ENCODE measurements at regions not wholly inside any gene's neighbourhood (a gene's known extent, or its start where the extent isn't known, plus 50 kb on each side); places are given as distances from the start of the nearest gene placed in this dataset.

DNA sequence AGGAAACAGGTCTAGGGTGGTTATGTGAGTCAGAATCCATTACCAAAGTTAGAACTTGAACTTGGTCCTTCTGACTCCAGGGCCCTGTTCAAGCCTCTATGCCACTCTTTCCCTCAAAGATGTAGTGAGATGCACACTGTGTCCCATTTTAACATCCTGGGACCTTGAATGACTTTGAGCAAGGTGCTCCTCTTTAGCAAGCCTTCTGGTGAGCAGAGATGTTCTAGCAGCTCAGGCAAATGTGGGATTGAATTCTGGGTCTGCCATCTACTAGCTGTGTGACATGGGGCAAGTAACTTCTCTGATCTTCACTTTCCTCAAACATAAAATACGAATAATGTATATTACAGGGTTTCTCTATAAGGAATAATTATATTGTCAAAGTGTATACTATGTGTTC lies 294.0 kb upstream of the CXCR4 start:
- Histone ChIP-seq H2BK12ac (ENCODE audit: low read length in 2 of 2) (no peak overlapping the region), H3K18ac (ENCODE audit: low read depth in 1 of 2, low read length in 2 of 2) (no peak overlapping the region), H3K14ac (ENCODE audit: low read length in 2 of 2) (no peak overlapping the region), H2BK15ac (ENCODE audit: low read depth, poor library complexity, severe bottlenecking) (no peak overlapping the region), H2AFZ (ENCODE audit: low read depth, low read length) (no peak overlapping the region), H2AK5ac (ENCODE audit: low read length, severe bottlenecking) (no peak overlapping the region), H3K4me3 (ENCODE audit: insufficient read depth in 1 of 2, low read depth in 1 of 2, low read length in 2 of 2) (no peak overlapping the region), H2BK5ac (ENCODE audit: low read depth, low read length, poor library complexity, severe bottlenecking) (no peak overlapping the region), H3K23ac (ENCODE audit: low read length in 2 of 2) (no peak overlapping the region), H3K27me3 (ENCODE audit: control insufficient read depth in 1 of 2, insufficient read depth in 1 of 2, low read length in 2 of 2) (peaks cover 7% of the 10 kb centered on the region in 2 experiments), H4K91ac (ENCODE audit: low read length) (no peak overlapping the region), H2BK120ac (ENCODE audit: low read depth, low read length) (no peak overlapping the region), H3K9ac (ENCODE audit: low read length) (no peak overlapping the region), H3K9me3 (ENCODE audit: control insufficient read depth, low read length) (no peaks in the 10 kb centered on the region), H3K79me1 (replicated peaks; ENCODE audit: low read length, poor library complexity, severe bottlenecking) (no peaks in the 10 kb centered on the region), H4K8ac (ENCODE audit: low read length) (no peak overlapping the region), H3K36me3 (ENCODE audit: control insufficient read depth in 1 of 2, insufficient read depth in 2 of 2, low read depth in 1 of 2, low read length in 2 of 2) (no peaks in the 10 kb centered on the region), H3K4me2 (ENCODE audit: low read length, poor library complexity, severe bottlenecking) (no peak overlapping the region), H3K4me1 (ENCODE audit: control insufficient read depth, insufficient read depth, low read depth, low read length) (no peaks in the 10 kb centered on the region), H3K27ac (ENCODE audit: low read length, poor library complexity, severe bottlenecking) (no peak overlapping the region), H3K4ac (ENCODE audit: low read depth in 1 of 2, low read length in 2 of 2) (no peak overlapping the region)
- WGBS: no CpG with 5 or more reads among the region's 1 CpG
- DNase-seq: no peak

GRCh38 chr2:136410673-136411072 lies 292.7 kb upstream of the CXCR4 start:
- Histone ChIP-seq H3K4me2 (ENCODE audit: low read length, poor library complexity, severe bottlenecking) (no peak overlapping the region), H3K23ac (ENCODE audit: low read length in 2 of 2) (no peak overlapping the region), H3K9ac (ENCODE audit: low read length) (no peak overlapping the region), H3K4me1 (ENCODE audit: control insufficient read depth, insufficient read depth, low read depth, low read length) (no peaks in the 10 kb centered on the region), H2BK12ac (ENCODE audit: low read length in 2 of 2) (no peak overlapping the region), H3K79me1 (replicated peaks; ENCODE audit: low read length, poor library complexity, severe bottlenecking) (no peaks in the 10 kb centered on the region), H3K4me3 (ENCODE audit: insufficient read depth in 1 of 2, low read depth in 1 of 2, low read length in 2 of 2) (no peak overlapping the region), H4K8ac (ENCODE audit: low read length) (no peak overlapping the region), H2BK5ac (ENCODE audit: low read depth, low read length, poor library complexity, severe bottlenecking) (no peak overlapping the region), H3K27ac (ENCODE audit: low read length, poor library complexity, severe bottlenecking) (no peak overlapping the region), H3K18ac (ENCODE audit: low read depth in 1 of 2, low read length in 2 of 2) (no peak overlapping the region), H3K27me3 (ENCODE audit: control insufficient read depth in 1 of 2, insufficient read depth in 1 of 2, low read length in 2 of 2) (peaks cover 10 to 14% of the 10 kb centered on the region in 2 experiments), H3K9me3 (ENCODE audit: control insufficient read depth, low read length) (no peaks in the 10 kb centered on the region), H4K91ac (ENCODE audit: low read length) (no peak overlapping the region), H3K14ac (ENCODE audit: low read length in 2 of 2) (no peak overlapping the region), H2AK5ac (ENCODE audit: low read length, severe bottlenecking) (no peak overlapping the region), H2BK120ac (ENCODE audit: low read depth, low read length) (no peak overlapping the region), H2BK15ac (ENCODE audit: low read depth, poor library complexity, severe bottlenecking) (no peak overlapping the region), H3K36me3 (ENCODE audit: control insufficient read depth in 1 of 2, insufficient read depth in 2 of 2, low read depth in 1 of 2, low read length in 2 of 2) (no peaks in the 10 kb centered on the region), H2AFZ (ENCODE audit: low read depth, low read length) (no peak overlapping the region), H3K4ac (ENCODE audit: low read depth in 1 of 2, low read length in 2 of 2) (no peak overlapping the region)
- DNase-seq: no peak
- WGBS: 83% methylated on average over 2 of the region's 6 CpGs

DNA sequence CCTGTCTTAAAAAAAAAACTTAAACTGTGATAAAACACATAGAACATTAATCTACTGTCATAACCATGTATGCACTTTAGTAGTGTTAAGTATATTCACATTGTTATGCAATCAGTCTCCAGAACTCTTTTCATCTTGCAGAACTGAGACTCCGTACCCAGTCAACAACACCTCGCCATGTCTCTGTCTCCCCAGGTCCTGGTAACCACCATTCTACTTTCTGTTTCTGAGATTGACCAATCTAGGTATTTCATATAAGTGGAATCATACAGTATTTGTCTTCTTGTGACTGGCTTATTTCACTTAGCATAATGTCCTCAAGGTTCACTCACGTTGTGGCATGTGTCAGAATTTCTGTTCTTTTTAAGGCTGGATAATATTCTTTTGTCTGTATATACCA lies 290.8 kb upstream of the CXCR4 start:
- H3K9ac ChIP-seq (ENCODE audit: low read length): no peak overlapping the region
- H3K18ac ChIP-seq (ENCODE audit: low read depth in 1 of 2, low read length in 2 of 2): no peak overlapping the region
- no peaks in the 10 kb centered on the region for H3K79me1 ChIP-seq (replicated peaks; ENCODE audit: low read length, poor library complexity, severe bottlenecking)
- H4K8ac ChIP-seq (ENCODE audit: low read length): no peak overlapping the region
- no peak overlapping the region for H3K4me3 ChIP-seq (ENCODE audit: insufficient read depth in 1 of 2, low read depth in 1 of 2, low read length in 2 of 2)
- H2AK5ac ChIP-seq (ENCODE audit: low read length, severe bottlenecking): no peak overlapping the region
- no peak overlapping the region for H2BK15ac ChIP-seq (ENCODE audit: low read depth, poor library complexity, severe bottlenecking)
- no peak overlapping the region for H2BK12ac ChIP-seq (ENCODE audit: low read length in 2 of 2)
- 85% methylated on average over 2 of the region's 3 CpGs for WGBS
- H3K36me3 ChIP-seq (ENCODE audit: control insufficient read depth in 1 of 2, insufficient read depth in 2 of 2, low read depth in 1 of 2, low read length in 2 of 2): no peaks in the 10 kb centered on the region
- no peak overlapping the region for H3K4me2 ChIP-seq (ENCODE audit: low read length, poor library complexity, severe bottlenecking)
- H3K23ac ChIP-seq (ENCODE audit: low read length in 2 of 2): no peak overlapping the region
- H2AFZ ChIP-seq (ENCODE audit: low read depth, low read length): no peak overlapping the region
- no peaks in the 10 kb centered on the region for H3K4me1 ChIP-seq (ENCODE audit: control insufficient read depth, insufficient read depth, low read depth, low read length)
- H3K14ac ChIP-seq (ENCODE audit: low read length in 2 of 2): no peak overlapping the region
- peaks cover 18 to 19% of the 10 kb centered on the region in 2 experiments for H3K27me3 ChIP-seq (ENCODE audit: control insufficient read depth in 1 of 2, insufficient read depth in 1 of 2, low read length in 2 of 2)
- H2BK5ac ChIP-seq (ENCODE audit: low read depth, low read length, poor library complexity, severe bottlenecking): no peak overlapping the region
- no peak overlapping the region for H4K91ac ChIP-seq (ENCODE audit: low read length)
- no peak overlapping the region for H3K27ac ChIP-seq (ENCODE audit: low read length, poor library complexity, severe bottlenecking)
- no peak overlapping the region for H2BK120ac ChIP-seq (ENCODE audit: low read depth, low read length)
- DNase-seq: no peak
- no peak overlapping the region for H3K4ac ChIP-seq (ENCODE audit: low read depth in 1 of 2, low read length in 2 of 2)
- H3K9me3 ChIP-seq (ENCODE audit: control insufficient read depth, low read length): no peaks in the 10 kb centered on the region

DNA sequence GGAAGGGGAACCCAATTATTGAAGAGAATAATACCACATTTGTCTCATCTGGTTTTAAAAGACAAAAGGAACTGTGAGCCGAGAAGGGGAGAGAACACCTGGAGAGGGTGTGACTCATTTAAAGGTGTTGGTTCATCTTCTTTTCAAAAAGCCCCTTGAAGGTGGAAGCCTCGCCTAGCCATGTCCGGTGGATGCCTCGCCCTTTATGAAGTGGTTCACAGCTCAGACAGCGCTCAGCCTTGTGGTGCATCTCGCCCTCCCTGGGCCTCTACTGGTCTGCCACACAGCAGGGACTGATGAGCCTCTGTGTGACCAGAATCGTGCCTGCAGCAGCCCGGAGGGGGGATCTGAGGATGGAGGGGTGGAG lies 290.0 kb upstream of the CXCR4 start:
- no peak overlapping the region for H3K4me2 ChIP-seq (ENCODE audit: low read length, poor library complexity, severe bottlenecking)
- no peak overlapping the region for H2BK120ac ChIP-seq (ENCODE audit: low read depth, low read length)
- H2BK5ac ChIP-seq (ENCODE audit: low read depth, low read length, poor library complexity, severe bottlenecking): no peak overlapping the region
- no peak overlapping the region for H3K14ac ChIP-seq (ENCODE audit: low read length in 2 of 2)
- no peaks in the 10 kb centered on the region for H3K9me3 ChIP-seq (ENCODE audit: control insufficient read depth, low read length)
- H3K79me1 ChIP-seq (replicated peaks; ENCODE audit: low read length, poor library complexity, severe bottlenecking): no peaks in the 10 kb centered on the region
- H2AK5ac ChIP-seq (ENCODE audit: low read length, severe bottlenecking): no peak overlapping the region
- H3K4me1 ChIP-seq (ENCODE audit: control insufficient read depth, insufficient read depth, low read depth, low read length): no peaks in the 10 kb centered on the region
- DNase-seq: no peak
- H2AFZ ChIP-seq (ENCODE audit: low read depth, low read length): no peak overlapping the region
- no peak overlapping the region for H3K4me3 ChIP-seq (ENCODE audit: insufficient read depth in 1 of 2, low read depth in 1 of 2, low read length in 2 of 2)
- H3K18ac ChIP-seq (ENCODE audit: low read depth in 1 of 2, low read length in 2 of 2): no peak overlapping the region
- H3K23ac ChIP-seq (ENCODE audit: low read length in 2 of 2): no peak overlapping the region
- no peak overlapping the region for H2BK12ac ChIP-seq (ENCODE audit: low read length in 2 of 2)
- no peak overlapping the region for H3K9ac ChIP-seq (ENCODE audit: low read length)
- no peak overlapping the region for H2BK15ac ChIP-seq (ENCODE audit: low read depth, poor library complexity, severe bottlenecking)
- WGBS: 57% methylated on average over 8 of the region's 8 CpGs
- peaks cover 18 to 27% of the 10 kb centered on the region in 2 experiments for H3K27me3 ChIP-seq (ENCODE audit: control insufficient read depth in 1 of 2, insufficient read depth in 1 of 2, low read length in 2 of 2)
- no peak overlapping the region for H3K27ac ChIP-seq (ENCODE audit: low read length, poor library complexity, severe bottlenecking)
- H4K8ac ChIP-seq (ENCODE audit: low read length): no peak overlapping the region
- H3K4ac ChIP-seq (ENCODE audit: low read depth in 1 of 2, low read length in 2 of 2): no peak overlapping the region
- H3K36me3 ChIP-seq (ENCODE audit: control insufficient read depth in 1 of 2, insufficient read depth in 2 of 2, low read depth in 1 of 2, low read length in 2 of 2): no peaks in the 10 kb centered on the region
- H4K91ac ChIP-seq (ENCODE audit: low read length): no peak overlapping the region
